Brain microvascular endothelial cell (primary cell): ENCODE measurements at regions not wholly inside any gene's neighbourhood (a gene's known extent, or its start where the extent isn't known, plus 50 kb on each side); places are given as distances from the start of the nearest gene placed in this dataset.

Source experiments
- DNase-seq: peaks from one replicate; pipeline ENCODE4 v3.0.0-alpha.2; 2020
- H3K27ac ChIP-seq: fragments of 250-450 bp; sonication (Bioruptor Pico); 2 replicates; pipeline ENCODE4 v1.5.1; 2020; ENCODE audit warnings: mild to moderate bottlenecking, moderate library complexity
- H3K27me3 ChIP-seq: fragments of 250-450 bp; sonication (Bioruptor Pico); replicated peaks from 2 replicates; pipeline ENCODE4 v1.5.1; 2020; ENCODE audit warnings: mild to moderate bottlenecking
- H3K36me3 ChIP-seq: fragments of 250-450 bp; sonication (Bioruptor Pico); replicated peaks from 2 replicates; pipeline ENCODE4 v1.5.1; 2020; ENCODE audit warnings: mild to moderate bottlenecking
- H3K4me3 ChIP-seq: 2 replicates; pipeline ENCODE4 v1.5.1; 2011; ENCODE audit warnings: low read depth, mild to moderate bottlenecking, control low read depth, low read length, moderate library complexity
- CTCF ChIP-seq: IDR thresholded peaks from 2 replicates; pipeline ENCODE4 v1.5.1; 2011; ENCODE audit warnings: low read depth, mild to moderate bottlenecking, moderate library complexity, low read length, control low read depth, inconsistent platforms; ENCODE audit errors: missing control alignments
- in situ Hi-C: cut with HindIII; loops from 2 replicates; pipeline ENCODE4 v1.10.0; 2017; ENCODE audit warnings: low sequenced_read_pairs, low pct_ligation_motif_present

GRCh38 chr5:53416144-53416738 is 64.2 kb upstream of the FST start:
- no peak for TF ChIP-seq CTCF
- no peak for DNase-seq
- no peaks in the 10 kb centered on the region for H3K27me3 ChIP-seq
- in situ Hi-C loops, result no loop called here
- no peak overlapping the region for H3K27ac ChIP-seq
- H3K4me3 ChIP-seq, result no peak overlapping the region
- no peaks in the 10 kb centered on the region for H3K36me3 ChIP-seq

- H3K27me3 ChIP-seq, result no peaks in the 10 kb centered on the region
- peak overlapping the region; percentile 96 for H3K27ac ChIP-seq
- TF ChIP-seq CTCF, result no peak
- no peaks in the 10 kb centered on the region for H3K36me3 ChIP-seq
- in situ Hi-C loops, result no loop called here
- H3K4me3 ChIP-seq, result no peak overlapping the region
- no peak for DNase-seq
Measured at GRCh38 chr5:53418409-53418808, 62.0 kb upstream of the FST start.

DNA sequence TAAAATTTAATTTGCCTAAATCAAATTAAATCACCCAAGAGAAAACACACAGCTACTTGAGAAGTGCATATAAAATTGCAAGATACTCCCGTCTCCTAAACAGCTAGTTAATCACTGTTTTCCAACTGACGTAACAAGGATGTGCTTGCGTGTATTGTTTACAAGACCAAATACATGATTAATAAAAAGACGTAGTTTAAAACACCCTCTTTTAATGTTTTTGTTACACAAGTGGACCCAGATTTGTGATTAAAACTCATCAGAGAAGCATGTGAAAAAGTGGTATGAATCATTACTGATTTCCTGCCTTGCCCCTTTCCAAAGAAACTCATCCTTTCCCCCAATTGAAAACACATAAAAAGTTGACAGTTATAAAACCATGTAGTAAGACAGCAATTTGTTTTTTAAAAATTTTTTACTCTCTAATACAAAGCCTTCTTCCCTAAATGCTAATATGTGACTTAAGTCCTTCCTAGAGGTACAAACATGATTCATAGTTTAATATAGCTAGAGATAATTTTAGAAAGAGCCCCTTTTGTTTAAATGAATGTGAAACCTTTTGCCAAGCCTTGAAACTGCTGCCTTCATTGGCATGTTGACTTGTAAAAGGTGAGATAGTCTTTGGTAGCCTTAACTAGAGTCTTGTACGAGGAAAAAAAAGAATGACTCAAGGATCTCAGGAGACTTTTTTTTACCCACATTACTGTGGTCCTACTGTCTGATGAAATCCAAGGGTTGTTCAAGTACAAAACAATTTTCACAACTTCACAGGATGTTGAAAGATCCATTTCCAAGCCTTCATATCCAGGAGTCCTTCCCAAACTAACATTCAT is 61.4 kb upstream of the FST start:
- peak; percentile 80 for DNase-seq
- Histone ChIP-seq H3K27ac (peak overlapping the region; percentile 96), H3K4me3 (no peak overlapping the region), H3K36me3 (no peaks in the 10 kb centered on the region), H3K27me3 (no peaks in the 10 kb centered on the region)
- in situ Hi-C loops, result no loop called here
- no peak for TF ChIP-seq CTCF

DNA sequence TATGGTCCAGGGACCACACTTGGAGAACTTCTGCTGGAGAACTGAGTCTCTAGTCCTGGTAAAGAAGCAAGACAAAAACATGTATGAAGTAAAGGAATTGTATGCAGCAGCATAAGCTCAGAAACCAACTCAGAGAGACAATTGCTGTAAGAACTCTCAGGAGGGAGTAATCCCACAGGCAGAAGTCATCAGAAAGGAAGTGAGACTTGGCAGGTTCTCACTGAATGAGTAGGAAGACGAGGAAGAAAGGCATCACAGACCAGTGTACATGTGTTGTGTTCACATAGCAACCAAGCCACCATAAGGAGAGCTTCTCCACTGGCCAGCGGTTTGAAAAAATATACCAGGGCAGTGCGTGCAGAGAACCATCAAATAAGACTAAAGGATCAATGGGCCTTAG is 57.9 kb upstream of the FST start:
- H3K36me3 ChIP-seq, result no peaks in the 10 kb centered on the region
- in situ Hi-C loops, result no loop called here
- peak; percentile 83 for DNase-seq
- no peaks in the 10 kb centered on the region for H3K27me3 ChIP-seq
- peak overlapping the region; percentile 5 for H3K27ac ChIP-seq
- no peak for TF ChIP-seq CTCF
- no peak overlapping the region for H3K4me3 ChIP-seq

DNA sequence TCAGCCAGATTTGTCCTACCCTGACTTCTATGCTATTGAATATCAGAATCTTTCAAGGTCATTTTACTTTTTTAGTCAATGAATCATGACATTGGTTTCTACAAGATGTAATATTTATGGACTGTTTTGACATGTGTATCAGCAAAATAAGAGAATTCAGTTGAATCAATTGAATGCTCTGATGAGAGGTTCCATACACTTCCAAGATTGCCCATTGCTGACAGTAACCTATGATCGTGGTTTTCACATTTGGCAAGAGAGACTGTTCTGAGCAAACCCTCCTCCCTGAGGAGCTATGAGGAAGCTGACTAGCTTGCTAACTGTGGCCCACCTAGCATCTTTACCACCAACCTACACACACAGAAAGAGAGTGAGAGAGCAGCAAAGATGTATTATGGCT is 56.7 kb upstream of the FST start:
- in situ Hi-C loops, result no loop called here
- no peak for DNase-seq
- no peak for TF ChIP-seq CTCF
- H3K27me3 ChIP-seq, result no peaks in the 10 kb centered on the region
- H3K36me3 ChIP-seq, result no peaks in the 10 kb centered on the region
- H3K4me3 ChIP-seq, result no peak overlapping the region
- no peak overlapping the region for H3K27ac ChIP-seq
